HG03064 (cell line): ENCODE measurements at regions not wholly inside any gene's neighbourhood (a gene's known extent, or its start where the extent isn't known, plus 50 kb on each side); places are given as distances from the start of the nearest gene placed in this dataset.
"Not testable (repeated sequence)": the region's sequence is repeated elsewhere in the genome, so short reads cannot be mapped to it uniquely, and the experiment has no call there.

Source experiments
- ATAC-seq: cut with Tn5 transposase; IDR thresholded peaks from one replicate; pipeline ENCODE4 v1.9.1; 2021; ENCODE audit warnings: low read depth; ENCODE audit not compliant: unreplicated experiment

DNA sequence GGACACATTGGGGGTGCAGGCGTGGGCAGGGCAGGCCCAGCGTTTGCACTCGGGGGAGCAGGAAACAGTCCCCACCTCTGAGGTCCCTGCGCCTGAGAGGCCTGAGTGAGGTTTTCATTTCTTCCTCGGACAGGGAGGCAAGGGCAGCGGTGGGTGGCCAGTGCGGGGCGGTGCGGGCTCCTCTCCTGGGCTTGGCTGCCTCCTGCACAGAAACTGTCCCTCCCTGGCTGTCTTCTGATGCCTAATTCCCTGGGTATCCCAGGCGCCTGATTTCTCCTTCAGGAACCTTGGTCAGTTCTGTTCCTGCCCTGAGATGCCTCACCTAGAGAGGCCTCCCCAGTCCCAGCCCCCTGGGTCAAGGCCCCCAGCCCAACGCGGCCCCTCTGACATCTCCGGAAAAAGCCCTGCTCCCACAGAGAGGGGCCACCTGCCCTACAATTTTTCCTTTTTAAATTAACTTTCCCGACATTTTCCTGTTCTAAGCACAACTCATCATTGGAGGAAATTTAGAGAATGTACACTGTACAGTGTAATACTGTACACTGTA, 260.3 kb downstream of the ADGRD1 start:
- ATAC-seq = no peak

DNA sequence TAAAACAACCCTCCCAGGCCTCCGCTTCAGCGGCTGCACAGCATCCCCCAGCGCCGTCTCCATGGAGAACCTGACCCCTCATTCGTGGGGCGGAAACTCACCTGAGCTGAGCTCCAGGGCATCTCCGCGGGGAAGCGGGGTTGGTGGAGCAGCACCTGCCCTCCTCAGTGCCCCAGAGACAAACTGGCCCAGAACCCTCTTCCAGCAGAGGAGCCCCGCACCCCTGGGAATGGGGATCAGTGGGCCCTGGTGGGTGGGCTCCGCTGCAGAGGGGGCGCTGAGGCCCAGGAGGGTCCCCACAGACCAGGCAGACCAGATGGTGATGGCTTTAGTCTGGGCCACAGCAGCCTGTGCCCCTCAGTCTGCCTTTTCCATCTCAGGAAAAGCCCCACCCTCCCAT, 261.2 kb downstream of the ADGRD1 start:
- ATAC-seq = not testable (repeated sequence)

DNA sequence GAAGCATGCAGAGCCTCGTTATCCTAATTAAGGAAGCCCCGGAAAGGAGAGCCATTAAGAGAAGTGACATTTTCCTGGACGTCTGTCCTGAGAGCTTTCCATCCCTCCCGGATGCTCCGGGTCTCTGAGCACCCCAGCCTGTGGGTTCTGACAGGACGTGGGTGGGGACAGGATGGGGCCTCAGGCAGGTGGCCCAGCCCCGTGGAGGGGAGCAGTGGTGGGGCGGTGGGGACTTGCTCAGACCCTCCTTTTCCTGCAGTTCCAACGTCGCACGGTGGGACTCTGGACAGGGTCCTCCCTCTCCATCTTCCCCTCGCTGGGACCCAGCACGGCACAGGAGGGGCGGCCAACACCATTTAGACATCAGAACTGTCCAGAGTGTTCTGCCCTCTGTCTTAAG, 262.9 kb downstream of the ADGRD1 start:
- ATAC-seq = not testable (repeated sequence)

DNA sequence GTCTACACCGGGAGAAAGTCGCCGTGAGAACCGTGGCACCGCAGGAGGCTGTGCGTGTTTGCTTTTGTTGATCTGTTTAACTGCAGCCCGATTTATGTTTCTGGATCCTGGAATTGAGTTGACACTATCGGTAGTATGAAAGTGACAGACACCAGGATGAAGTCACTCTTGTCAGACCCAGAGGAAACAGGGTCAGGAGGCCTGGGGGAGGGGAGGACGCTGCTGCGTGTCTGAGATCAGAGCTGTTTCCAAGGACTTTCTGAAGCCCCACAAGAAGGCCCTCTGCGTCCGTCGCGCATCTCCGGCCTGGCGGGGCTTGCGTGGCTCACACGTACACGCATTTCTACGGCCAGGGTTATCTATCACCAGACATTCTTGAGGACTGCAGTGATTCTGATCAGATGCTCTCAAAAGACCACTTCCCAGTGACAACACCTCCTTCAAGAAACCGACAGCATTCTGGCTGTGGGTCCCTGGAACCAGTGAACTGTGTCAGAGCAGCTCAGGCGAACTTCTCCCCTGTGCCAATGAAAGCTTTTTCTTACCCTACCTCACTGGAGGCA, 263.4 kb downstream of the ADGRD1 start:
- no peak for ATAC-seq

DNA sequence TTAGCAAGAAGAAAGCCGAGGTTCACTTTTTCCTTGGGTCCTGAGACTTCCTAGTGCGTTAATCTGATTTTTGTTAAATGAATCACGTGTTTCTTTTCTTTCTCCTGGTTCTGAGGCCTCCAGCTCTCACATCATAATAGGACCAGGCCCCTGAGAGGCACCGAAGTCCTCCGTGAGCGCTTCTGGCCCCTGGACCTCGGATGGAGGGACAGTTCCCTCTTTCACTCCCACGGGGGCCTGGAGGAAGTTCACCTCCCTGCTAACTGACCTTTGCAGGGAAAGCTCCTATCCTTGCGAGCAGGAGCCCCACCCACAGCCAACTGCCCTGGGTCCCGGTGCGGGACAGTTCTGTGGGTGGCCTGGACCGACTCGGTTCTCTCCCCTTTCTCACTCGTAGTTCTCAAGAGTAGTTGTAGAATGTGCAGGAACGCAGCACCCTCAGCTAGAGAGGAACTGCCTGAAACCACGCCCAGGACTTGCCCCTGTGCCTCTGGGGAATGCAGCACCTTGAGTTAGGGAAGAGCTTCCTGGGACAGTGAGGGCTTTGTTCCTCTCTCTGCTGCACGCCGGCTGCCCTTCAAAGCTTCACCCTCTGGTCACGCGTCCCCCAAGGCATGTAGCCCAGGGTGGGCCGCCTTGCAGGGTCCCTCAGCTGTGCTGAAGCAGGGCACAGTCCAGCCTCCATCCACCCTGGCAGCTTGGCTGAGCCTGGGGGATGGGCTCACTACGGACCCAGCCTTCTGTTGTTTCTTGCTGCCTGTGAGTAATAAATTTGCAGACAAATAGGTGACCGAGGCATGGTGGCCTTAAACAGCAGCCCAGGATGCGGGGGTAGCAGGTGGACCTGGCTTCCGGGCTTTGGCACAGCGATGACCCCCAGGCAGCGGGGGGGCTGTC, 264.6 kb downstream of the ADGRD1 start:
- ATAC-seq = no peak

DNA sequence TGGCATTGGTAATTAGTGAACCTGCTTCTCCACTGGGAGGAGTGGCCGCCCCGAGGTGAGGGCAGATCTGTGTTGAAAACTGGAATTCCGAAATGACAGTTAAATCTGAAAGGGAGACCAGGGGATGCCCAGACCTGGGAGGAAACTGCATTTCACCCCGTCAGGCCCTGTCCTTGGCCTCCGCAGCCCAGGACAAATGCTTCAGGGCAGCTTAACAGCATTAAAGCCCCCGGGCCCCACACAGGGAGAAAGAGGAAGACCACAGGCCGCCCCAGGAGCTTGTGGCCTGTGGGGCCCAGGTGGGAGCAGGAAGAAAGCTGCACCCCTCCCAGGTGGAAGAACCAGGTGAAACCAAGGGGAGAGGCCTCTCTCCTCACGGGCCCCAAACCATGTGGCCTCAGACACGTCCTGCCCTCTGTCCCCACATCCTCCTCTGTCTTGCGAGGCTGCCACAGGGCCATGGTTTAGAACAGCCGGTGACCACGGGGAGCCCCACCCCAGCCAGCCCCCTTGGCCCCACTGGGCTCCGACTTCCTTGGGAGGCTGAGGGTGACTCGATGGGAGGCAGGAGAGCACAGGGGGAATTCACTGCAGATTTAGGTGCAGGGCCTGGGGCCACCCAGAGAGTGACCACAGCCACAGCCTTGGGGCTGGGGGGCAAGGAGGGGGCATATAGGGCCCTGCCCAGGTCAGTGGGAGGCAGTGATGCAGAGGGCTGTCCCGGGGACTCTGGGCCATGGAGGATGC, 265.4 kb downstream of the ADGRD1 start:
- ATAC-seq = no peak

- no peak for ATAC-seq
Observed at GRCh38 chr12:131219670-131220330, 266.1 kb downstream of the ADGRD1 start.

- ATAC-seq = no peak
Observed at GRCh38 chr12:131220331-131220685, 266.6 kb downstream of the ADGRD1 start.

DNA sequence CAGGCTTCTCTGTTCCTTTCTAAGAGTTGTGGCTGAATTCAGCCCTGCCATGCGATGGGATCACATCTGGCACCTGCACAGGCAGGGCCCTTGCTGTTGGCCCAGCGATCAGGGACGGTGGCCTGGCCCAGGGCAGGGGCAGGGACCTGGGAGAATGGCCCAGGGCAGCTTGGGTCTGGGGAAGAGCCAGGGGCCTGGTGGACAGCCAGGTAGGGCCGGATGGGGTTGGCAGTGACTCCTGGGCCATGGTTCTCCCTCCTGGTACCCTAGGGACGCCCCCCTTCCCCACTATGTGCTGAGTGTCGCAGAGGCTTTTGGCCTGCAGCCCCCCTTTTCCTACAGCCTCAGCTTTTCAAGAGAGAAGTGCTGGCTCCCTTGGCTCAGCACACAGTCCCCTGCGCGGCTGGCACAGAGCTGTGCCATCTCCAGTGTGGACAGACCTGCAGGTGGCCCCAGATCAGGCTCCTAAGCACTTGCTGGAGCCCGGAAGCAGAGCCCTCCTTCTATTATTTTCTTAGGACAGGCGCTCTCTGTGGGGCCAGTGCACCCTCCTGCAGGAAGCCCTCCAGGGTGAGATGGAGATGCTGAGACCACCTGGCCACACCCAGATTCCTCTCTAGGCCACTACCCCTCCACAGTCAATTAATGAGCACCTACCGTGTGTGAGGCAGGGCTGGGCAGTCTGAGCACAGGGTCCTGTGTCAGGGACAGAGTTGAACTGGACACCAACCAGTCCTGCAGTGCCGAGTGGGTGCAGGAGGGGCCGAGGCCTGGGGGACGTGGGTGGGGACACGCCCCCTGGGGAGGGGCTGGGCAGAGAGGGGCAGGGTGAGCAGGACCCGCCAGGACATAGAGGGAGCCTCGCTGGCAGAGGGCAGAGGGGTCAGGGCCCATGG, 267.6 kb downstream of the ADGRD1 start:
- ATAC-seq = no peak

GRCh38 chr12:131221957-131222328, 268.2 kb downstream of the ADGRD1 start:
- ATAC-seq = no peak

- peak; percentile 65 for ATAC-seq
Observed at GRCh38 chr12:131222329-131223139, 268.8 kb downstream of the ADGRD1 start.

GRCh38 chr12:131223171-131223761, 269.6 kb downstream of the ADGRD1 start:
- no peak for ATAC-seq

- no peak for ATAC-seq
Observed at GRCh38 chr12:131223791-131224225, 270.1 kb downstream of the ADGRD1 start.

GRCh38 chr12:131224226-131225065, 270.7 kb downstream of the ADGRD1 start:
- not testable (repeated sequence) for ATAC-seq

DNA sequence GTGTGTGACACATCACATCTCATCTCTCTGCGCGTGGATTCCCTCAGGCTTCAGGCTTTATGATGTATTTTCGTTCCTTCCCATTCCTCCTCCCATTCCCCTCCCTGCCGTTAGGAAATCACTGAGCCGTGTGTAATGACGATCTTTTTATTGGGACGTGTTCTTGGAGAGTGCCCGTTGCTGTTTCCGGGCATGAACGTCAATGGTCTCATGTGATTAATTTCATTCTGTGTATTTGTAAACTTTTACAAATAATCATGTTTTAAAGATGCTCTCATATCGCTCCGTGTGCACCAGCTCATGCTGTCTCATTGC, 271.3 kb downstream of the ADGRD1 start:
- not testable (repeated sequence) for ATAC-seq

DNA sequence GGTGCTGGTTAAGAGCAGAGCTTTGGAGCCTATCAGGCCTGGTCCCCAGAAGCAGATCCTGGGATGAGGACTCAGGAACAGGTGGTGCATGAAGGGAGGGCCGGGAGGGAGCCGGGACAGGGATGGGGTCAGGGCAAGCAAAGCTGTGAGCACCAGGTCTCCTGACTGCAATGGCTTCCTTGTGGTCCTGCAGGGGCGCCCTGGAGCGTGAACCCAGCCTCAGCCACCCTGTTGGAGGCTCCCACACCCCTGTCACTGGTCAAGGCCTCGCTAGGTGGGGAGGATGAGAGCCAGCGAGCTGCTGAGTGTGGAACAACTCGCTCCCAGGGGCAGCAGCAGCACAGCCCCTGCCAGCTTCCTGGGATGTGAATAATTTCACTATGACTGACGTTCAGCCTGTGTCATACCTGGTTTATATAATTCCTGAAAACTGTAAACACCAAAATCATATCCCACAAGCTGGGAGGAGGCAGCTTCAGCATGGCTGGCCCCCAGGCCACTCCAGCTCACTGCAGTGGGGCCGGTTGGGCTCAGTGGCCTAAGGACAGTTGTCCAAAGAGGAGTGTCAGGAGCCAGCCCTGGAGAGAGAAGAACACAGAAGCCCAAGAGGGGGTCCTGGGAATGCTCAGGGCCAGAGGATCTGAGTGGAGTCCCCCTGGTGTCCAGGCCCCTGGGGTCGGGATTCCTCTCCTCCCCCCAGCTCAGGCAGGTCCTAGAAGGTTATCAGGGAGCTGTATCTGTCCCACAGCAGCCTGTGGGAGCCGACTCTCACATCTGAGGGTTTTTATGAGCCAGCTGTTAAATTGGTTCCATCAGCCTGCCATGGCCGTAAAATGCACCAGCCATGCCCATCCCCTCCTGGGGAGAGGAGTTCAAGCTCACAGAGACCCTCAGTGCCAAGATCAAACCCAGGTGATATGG, 272.9 kb downstream of the ADGRD1 start:
- no peak for ATAC-seq

- not testable (repeated sequence) for ATAC-seq
Observed at GRCh38 chr12:131227641-131228040, 273.9 kb downstream of the ADGRD1 start.
